Thyroid gland (tissue), 4 donors: ENCODE measurements at regions not wholly inside any gene's neighbourhood (a gene's known extent, or its start where the extent isn't known, plus 50 kb on each side); places are given as distances from the start of the nearest gene placed in this dataset.

Experiments
- POLR2A ChIP-seq, 2 donors: fragments of 450-650 bp; IDR thresholded peaks; one replicate each; pipeline ENCODE4 v1.6.1; 2017; ENCODE audit warnings: antibody characterized with exemption in 2 of 2, mild to moderate bottlenecking in 2 of 2, moderate library complexity in 1 of 2
- TF ChIP-seq, protein P1 (sequence below), 6 experiments: fragments of 200-600 bp in 3 of 6; fragments of 450-650 bp in 3 of 6; sonication (generic) in 3 of 6; IDR thresholded peaks; one replicate each; pipeline ENCODE4 v1.5.1; 2016 to 2019; ENCODE audit warnings: antibody characterized with exemption in 6 of 6, mild to moderate bottlenecking in 2 of 6, inconsistent platforms in 1 of 6, moderate library complexity in 1 of 6

DNA sequence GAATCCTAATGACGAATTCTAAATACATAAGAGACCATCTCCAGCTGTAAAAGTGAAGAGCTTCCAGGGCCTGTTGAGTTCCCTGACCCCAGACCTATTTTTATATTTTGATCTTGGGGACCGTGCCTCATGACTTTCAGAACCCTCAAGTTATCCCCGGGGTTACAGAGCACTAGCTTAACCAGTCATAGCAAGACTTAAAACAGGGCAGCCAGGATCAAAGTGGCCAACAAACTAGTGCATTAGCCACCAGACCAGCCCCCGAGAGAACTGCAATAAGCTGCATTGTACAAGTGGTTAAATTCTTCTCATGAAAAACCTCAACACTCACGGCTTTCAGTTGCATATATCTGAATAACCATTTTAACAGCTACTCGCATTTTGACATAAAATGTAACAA is 183.0 kb downstream of the BARHL2 start:
- TF ChIP-seq, protein P1, sequence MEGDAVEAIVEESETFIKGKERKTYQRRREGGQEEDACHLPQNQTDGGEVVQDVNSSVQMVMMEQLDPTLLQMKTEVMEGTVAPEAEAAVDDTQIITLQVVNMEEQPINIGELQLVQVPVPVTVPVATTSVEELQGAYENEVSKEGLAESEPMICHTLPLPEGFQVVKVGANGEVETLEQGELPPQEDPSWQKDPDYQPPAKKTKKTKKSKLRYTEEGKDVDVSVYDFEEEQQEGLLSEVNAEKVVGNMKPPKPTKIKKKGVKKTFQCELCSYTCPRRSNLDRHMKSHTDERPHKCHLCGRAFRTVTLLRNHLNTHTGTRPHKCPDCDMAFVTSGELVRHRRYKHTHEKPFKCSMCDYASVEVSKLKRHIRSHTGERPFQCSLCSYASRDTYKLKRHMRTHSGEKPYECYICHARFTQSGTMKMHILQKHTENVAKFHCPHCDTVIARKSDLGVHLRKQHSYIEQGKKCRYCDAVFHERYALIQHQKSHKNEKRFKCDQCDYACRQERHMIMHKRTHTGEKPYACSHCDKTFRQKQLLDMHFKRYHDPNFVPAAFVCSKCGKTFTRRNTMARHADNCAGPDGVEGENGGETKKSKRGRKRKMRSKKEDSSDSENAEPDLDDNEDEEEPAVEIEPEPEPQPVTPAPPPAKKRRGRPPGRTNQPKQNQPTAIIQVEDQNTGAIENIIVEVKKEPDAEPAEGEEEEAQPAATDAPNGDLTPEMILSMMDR (IDR thresholded peaks at IDR 0.05), result no peak
- TF ChIP-seq POLR2A (IDR thresholded peaks at IDR 0.05), result no peak
